ENCODE measurements at regions not wholly inside any gene's neighbourhood (a gene's known extent, or its start where the extent isn't known, plus 50 kb on each side); places are given as distances from the start of the nearest gene placed in this dataset.

GRCh38 chr3:64891021-64891420, 203.2 kb upstream of the ADAMTS9 start:
- TF ChIP-seq EZH2 (IDR thresholded peaks at IDR 0.05) (no peak), POLR2AphosphoS5 (IDR thresholded peaks at IDR 0.05; ENCODE audit: borderline replicate concordance, low read depth, low read length) (no peak)

All from SK-N-MC (cell line).